Kidney (tissue), 13 donors: ENCODE measurements at regions not wholly inside any gene's neighbourhood (a gene's known extent, or its start where the extent isn't known, plus 50 kb on each side); places are given as distances from the start of the nearest gene placed in this dataset.
A peak's percentile ranks its signal among the peaks of the same experiment; 100 is the strongest.

Experiments
- DNase-seq, 5 donors: peaks; one replicate each; pipeline ENCODE4 v3.0.0-alpha.2; 2013 to 2020
- FAIRE-seq: peaks from 2 replicates; lab custom pipeline; 2012; peaks lifted over from hg19 to GRCh38; lab: Jason Lieb, UNC
- H3K27ac ChIP-seq, 2 donors: one replicate each; pipeline ENCODE4 v1.7.0; 2013; ENCODE audit warnings: low read depth in 2 of 2, low read length in 2 of 2, inconsistent platforms in 1 of 2
- H3K27me3 ChIP-seq: one replicate; pipeline ENCODE4 v1.7.1; 2013; ENCODE audit warnings: low read length, inconsistent platforms; ENCODE audit not compliant: control insufficient read depth, insufficient read depth
- H3K36me3 ChIP-seq, 3 donors: one replicate each; pipeline versions ENCODE4 v1.7.0 to v1.7.1; 2013; ENCODE audit warnings: low read length in 3 of 3, control low read depth in 1 of 3, inconsistent platforms in 1 of 3; ENCODE audit not compliant: insufficient read depth in 3 of 3, control insufficient read depth in 2 of 3
- H3K4me1 ChIP-seq, 3 donors: one replicate each; pipeline versions ENCODE4 v1.7.0 to v1.7.1; 2013; ENCODE audit warnings: low read length in 3 of 3, inconsistent platforms in 1 of 3, low read depth in 1 of 3; ENCODE audit not compliant: control insufficient read depth in 2 of 3, insufficient read depth in 2 of 3
- H3K4me3 ChIP-seq, 3 donors: one replicate each; pipeline versions ENCODE4 v1.7.0 to v1.8.1; 2013; ENCODE audit warnings: low read length in 3 of 3, control low read depth in 1 of 3, inconsistent platforms in 1 of 3
- H3K9ac ChIP-seq, 3 donors: one replicate each; pipeline versions ENCODE4 v1.7.0 to v1.7.1; 2013; ENCODE audit warnings: low read length in 3 of 3, control low read depth in 1 of 3, inconsistent platforms in 1 of 3
- H3K9me3 ChIP-seq, 3 donors: one replicate each; pipeline versions ENCODE4 v1.7.0 to v1.7.1; 2013; ENCODE audit warnings: low read length in 3 of 3, control low read depth in 1 of 3, inconsistent platforms in 1 of 3; ENCODE audit not compliant: control insufficient read depth in 2 of 3, insufficient read depth in 1 of 3
- intact Hi-C: fragments of 100-400 bp; cut with DNase I; formaldehyde crosslinking; loops from one replicate; pipeline ENCODE4 v1.11.1; 2022
- TF ChIP-seq, protein P1 (sequence below): IDR thresholded peaks from 3 replicates; pipeline ENCODE4 v1.5.1; 2012; ENCODE audit warnings: mild to moderate bottlenecking, moderate library complexity, borderline replicate concordance; ENCODE audit not compliant: insufficient read depth; ENCODE audit errors: extremely low read depth
- donor health status: control.
- donor health status: control.
- donor health status: control.
- donor health status: control.
- donor health status: control.
- donor health status: DM: yes; HTN: yes; CAD: no.
- donor health status: Normal renal cell carcinoma (clear cell type).

- Histone ChIP-seq H3K36me3 (no peaks in the 10 kb centered on the region), H3K27ac (no peak overlapping the region), H3K9ac (no peak overlapping the region), H3K9me3 (no peaks in the 10 kb centered on the region), H3K27me3 (no peaks in the 10 kb centered on the region), H3K4me1 (no peaks in the 10 kb centered on the region), H3K4me3 (no peak overlapping the region)
- TF ChIP-seq, protein P1, sequence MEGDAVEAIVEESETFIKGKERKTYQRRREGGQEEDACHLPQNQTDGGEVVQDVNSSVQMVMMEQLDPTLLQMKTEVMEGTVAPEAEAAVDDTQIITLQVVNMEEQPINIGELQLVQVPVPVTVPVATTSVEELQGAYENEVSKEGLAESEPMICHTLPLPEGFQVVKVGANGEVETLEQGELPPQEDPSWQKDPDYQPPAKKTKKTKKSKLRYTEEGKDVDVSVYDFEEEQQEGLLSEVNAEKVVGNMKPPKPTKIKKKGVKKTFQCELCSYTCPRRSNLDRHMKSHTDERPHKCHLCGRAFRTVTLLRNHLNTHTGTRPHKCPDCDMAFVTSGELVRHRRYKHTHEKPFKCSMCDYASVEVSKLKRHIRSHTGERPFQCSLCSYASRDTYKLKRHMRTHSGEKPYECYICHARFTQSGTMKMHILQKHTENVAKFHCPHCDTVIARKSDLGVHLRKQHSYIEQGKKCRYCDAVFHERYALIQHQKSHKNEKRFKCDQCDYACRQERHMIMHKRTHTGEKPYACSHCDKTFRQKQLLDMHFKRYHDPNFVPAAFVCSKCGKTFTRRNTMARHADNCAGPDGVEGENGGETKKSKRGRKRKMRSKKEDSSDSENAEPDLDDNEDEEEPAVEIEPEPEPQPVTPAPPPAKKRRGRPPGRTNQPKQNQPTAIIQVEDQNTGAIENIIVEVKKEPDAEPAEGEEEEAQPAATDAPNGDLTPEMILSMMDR, result no peak
- DNase-seq (peak in 3 of 5 donors; percentile 40 to 55 (median 52)), FAIRE-seq (no peak)
- intact Hi-C loops, result no loop called here
Observed at GRCh38 chr15:29196290-29196689, 73.3 kb downstream of the NSMCE3 start.

DNA sequence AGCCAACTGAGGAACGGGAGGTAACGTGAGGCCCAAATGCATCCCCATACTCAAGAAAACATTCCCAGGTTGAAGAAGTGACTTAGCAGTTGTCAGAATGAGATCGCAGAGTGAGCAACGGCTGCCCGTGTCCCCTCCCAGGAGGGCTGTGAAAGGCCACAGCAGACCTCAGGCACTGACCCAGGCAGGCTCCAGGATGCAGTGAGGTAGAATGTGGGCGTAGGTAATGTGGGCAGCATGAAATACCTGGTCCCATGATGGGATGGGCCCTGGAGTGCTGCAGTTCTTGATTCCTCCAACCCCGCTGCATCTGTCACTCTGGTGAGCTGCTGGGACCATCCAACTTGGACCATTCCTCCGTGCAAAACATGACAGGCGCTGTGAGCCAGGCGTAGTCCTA is 74.8 kb downstream of the NSMCE3 start:
- intact Hi-C loops, result no loop called here
- Histone ChIP-seq H3K27me3 (no peaks in the 10 kb centered on the region), H3K4me3 (no peak overlapping the region), H3K27ac (no peak overlapping the region), H3K9me3 (no peaks in the 10 kb centered on the region), H3K4me1 (no peaks in the 10 kb centered on the region), H3K9ac (no peak overlapping the region), H3K36me3 (no peaks in the 10 kb centered on the region)
- DNase-seq, result no peak
- TF ChIP-seq, protein P1, result no peak
- no peak for FAIRE-seq

- DNase-seq, result no peak
- Histone ChIP-seq H3K27ac (no peak overlapping the region), H3K27me3 (no peaks in the 10 kb centered on the region), H3K36me3 (no peaks in the 10 kb centered on the region), H3K9ac (no peak overlapping the region), H3K9me3 (no peaks in the 10 kb centered on the region), H3K4me3 (no peak overlapping the region), H3K4me1 (no peaks in the 10 kb centered on the region)
- intact Hi-C loops, result no loop called here
- TF ChIP-seq, protein P1, result no peak
- no peak for FAIRE-seq
Observed at GRCh38 chr15:29183071-29183831, 86.4 kb downstream of the NSMCE3 start.
